ENCODE measurements at regions not wholly inside any gene's neighbourhood (a gene's known extent, or its start where the extent isn't known, plus 50 kb on each side); places are given as distances from the start of the nearest gene placed in this dataset.

- no peak for TF ChIP-seq CTCF (IDR thresholded peaks at IDR 0.05; ENCODE audit: insufficient read depth, low read length, poor library complexity, severe bottlenecking)
- Histone ChIP-seq H3K36me3 (ENCODE audit: control insufficient read depth, insufficient read depth, low read length) (no peaks in the 10 kb centered on the region), H3K27me3 (replicated peaks; ENCODE audit: control insufficient read depth, insufficient read depth, low read length) (no peaks in the 10 kb centered on the region), H3K4me3 (replicated peaks; ENCODE audit: low read depth, low read length) (no peak overlapping the region)
- no peak for DNase-seq (ENCODE audit: extremely low read depth, insufficient read length)
These were observed 291.7 kb upstream of the KCNN2 start for GRCh38 chr5:114070093-114070722.

GRCh38 chr5:114089259-114089658 lies 272.6 kb upstream of the KCNN2 start:
- no peak overlapping the region for H3K4me3 ChIP-seq (replicated peaks; ENCODE audit: low read depth, low read length)
- DNase-seq (ENCODE audit: extremely low read depth, insufficient read length), result no peak
- H3K36me3 ChIP-seq (ENCODE audit: control insufficient read depth, insufficient read depth, low read length), result no peaks in the 10 kb centered on the region
- TF ChIP-seq CTCF (IDR thresholded peaks at IDR 0.05; ENCODE audit: insufficient read depth, low read length, poor library complexity, severe bottlenecking), result no peak
- no peaks in the 10 kb centered on the region for H3K27me3 ChIP-seq (replicated peaks; ENCODE audit: control insufficient read depth, insufficient read depth, low read length)

GRCh38 chr5:114097570-114097969 lies 264.3 kb upstream of the KCNN2 start:
- DNase-seq (ENCODE audit: extremely low read depth, insufficient read length), result no peak
- H3K27me3 ChIP-seq (replicated peaks; ENCODE audit: control insufficient read depth, insufficient read depth, low read length), result no peaks in the 10 kb centered on the region
- no peaks in the 10 kb centered on the region for H3K36me3 ChIP-seq (ENCODE audit: control insufficient read depth, insufficient read depth, low read length)
- H3K4me3 ChIP-seq (replicated peaks; ENCODE audit: low read depth, low read length), result no peak overlapping the region
- no peak for TF ChIP-seq CTCF (IDR thresholded peaks at IDR 0.05; ENCODE audit: insufficient read depth, low read length, poor library complexity, severe bottlenecking)

- H3K36me3 ChIP-seq (ENCODE audit: control insufficient read depth, insufficient read depth, low read length), result no peaks in the 10 kb centered on the region
- no peak for TF ChIP-seq CTCF (IDR thresholded peaks at IDR 0.05; ENCODE audit: insufficient read depth, low read length, poor library complexity, severe bottlenecking)
- H3K4me3 ChIP-seq (replicated peaks; ENCODE audit: low read depth, low read length), result no peak overlapping the region
- no peak for DNase-seq (ENCODE audit: extremely low read depth, insufficient read length)
- H3K27me3 ChIP-seq (replicated peaks; ENCODE audit: control insufficient read depth, insufficient read depth, low read length), result no peaks in the 10 kb centered on the region
These were observed 262.7 kb upstream of the KCNN2 start for GRCh38 chr5:114099161-114099560.

- no peak for DNase-seq (ENCODE audit: extremely low read depth, insufficient read length)
These were observed 260.7 kb upstream of the KCNN2 start for GRCh38 chr5:114101153-114101552.

More at GRCh38 chr5:114101153-114101552, 260.7 kb upstream of the KCNN2 start:
- H3K27me3 ChIP-seq (replicated peaks; ENCODE audit: control insufficient read depth, insufficient read depth, low read length), result no peaks in the 10 kb centered on the region
- no peaks in the 10 kb centered on the region for H3K36me3 ChIP-seq (ENCODE audit: control insufficient read depth, insufficient read depth, low read length)
- peak; percentile 55 for TF ChIP-seq CTCF (IDR thresholded peaks at IDR 0.05; ENCODE audit: insufficient read depth, low read length, poor library complexity, severe bottlenecking)
- no peak overlapping the region for H3K4me3 ChIP-seq (replicated peaks; ENCODE audit: low read depth, low read length)
